ENCODE measurements at regions not wholly inside any gene's neighbourhood (a gene's known extent, or its start where the extent isn't known, plus 50 kb on each side); places are given as distances from the start of the nearest gene placed in this dataset.

GRCh38 chr5:3186156-3186555, 409.5 kb upstream of the IRX1 start:
- H3K4me1 ChIP-seq, result no peaks in the 10 kb centered on the region
- no peaks in the 10 kb centered on the region for H3K9me3 ChIP-seq
- TF ChIP-seq POLR2AphosphoS5 (IDR thresholded peaks at IDR 0.05), result no peak
- no peak for TF ChIP-seq POLR2A (IDR thresholded peaks at IDR 0.05)
- TF ChIP-seq CTCF (IDR thresholded peaks at IDR 0.05), result no peak
- intact Hi-C loops (cut with DNase I; ENCODE audit: low total_unique reads), result no loop called here
- H3K36me3 ChIP-seq, result no peaks in the 10 kb centered on the region
- DNase-seq (ENCODE audit: low spot score in 2 of 2), result no peak
- peaks cover 0 to 3% of the 10 kb centered on the region in 2 donors for H3K27me3 ChIP-seq
- H3K27ac ChIP-seq, result no peak overlapping the region
- H3K4me3 ChIP-seq, result no peak overlapping the region

GRCh38 chr5:3185488-3185887, 410.1 kb upstream of the IRX1 start:
- no peaks in the 10 kb centered on the region for H3K36me3 ChIP-seq
- no peaks in the 10 kb centered on the region for H3K4me1 ChIP-seq
- no peak overlapping the region for H3K27ac ChIP-seq
- H3K9me3 ChIP-seq, result no peaks in the 10 kb centered on the region
- intact Hi-C loops (cut with DNase I; ENCODE audit: low total_unique reads), result no loop called here
- H3K27me3 ChIP-seq, result peaks cover 0 to 3% of the 10 kb centered on the region in 2 donors
- no peak for DNase-seq (ENCODE audit: low spot score in 2 of 2)
- no peak for TF ChIP-seq POLR2AphosphoS5 (IDR thresholded peaks at IDR 0.05)
- TF ChIP-seq CTCF (IDR thresholded peaks at IDR 0.05), result no peak
- no peak for TF ChIP-seq POLR2A (IDR thresholded peaks at IDR 0.05)
- no peak overlapping the region for H3K4me3 ChIP-seq

GRCh38 chr5:3182133-3182876, 413.3 kb upstream of the IRX1 start:
- intact Hi-C loops (cut with DNase I; ENCODE audit: low total_unique reads), result no loop called here
- Histone ChIP-seq H3K9me3 (no peaks in the 10 kb centered on the region), H3K36me3 (no peaks in the 10 kb centered on the region), H3K27me3 (peaks cover 0 to 3% of the 10 kb centered on the region in 2 donors), H3K27ac (no peak overlapping the region), H3K4me3 (no peak overlapping the region), H3K4me1 (no peaks in the 10 kb centered on the region)
- no peak for DNase-seq (ENCODE audit: low spot score in 2 of 2)
- TF ChIP-seq POLR2AphosphoS5 (IDR thresholded peaks at IDR 0.05) (no peak), POLR2A (IDR thresholded peaks at IDR 0.05) (no peak), CTCF (IDR thresholded peaks at IDR 0.05) (no peak)

GRCh38 chr5:3181671-3182070, 414.0 kb upstream of the IRX1 start:
- intact Hi-C loops (cut with DNase I; ENCODE audit: low total_unique reads), result no loop called here
- Histone ChIP-seq H3K36me3 (no peaks in the 10 kb centered on the region), H3K4me3 (no peak overlapping the region), H3K9me3 (no peaks in the 10 kb centered on the region), H3K27ac (no peak overlapping the region), H3K27me3 (peaks cover 0 to 3% of the 10 kb centered on the region in 2 donors), H3K4me1 (no peaks in the 10 kb centered on the region)
- TF ChIP-seq POLR2A (IDR thresholded peaks at IDR 0.05) (no peak), POLR2AphosphoS5 (IDR thresholded peaks at IDR 0.05) (no peak), CTCF (IDR thresholded peaks at IDR 0.05) (no peak)
- DNase-seq (ENCODE audit: low spot score in 2 of 2), result no peak

- Histone ChIP-seq H3K36me3 (no peaks in the 10 kb centered on the region), H3K27ac (no peak overlapping the region), H3K9me3 (no peaks in the 10 kb centered on the region), H3K4me3 (no peak overlapping the region), H3K4me1 (no peaks in the 10 kb centered on the region), H3K27me3 (peaks cover 0 to 3% of the 10 kb centered on the region in 2 donors)
- TF ChIP-seq CTCF (IDR thresholded peaks at IDR 0.05) (no peak), POLR2A (IDR thresholded peaks at IDR 0.05) (no peak), POLR2AphosphoS5 (IDR thresholded peaks at IDR 0.05) (no peak)
- no peak for DNase-seq (ENCODE audit: low spot score in 2 of 2)
- intact Hi-C loops (cut with DNase I; ENCODE audit: low total_unique reads), result no loop called here
Observed at GRCh38 chr5:3180636-3181035, 415.0 kb upstream of the IRX1 start.

Data from breast epithelium (tissue), 4 donors.